ENCODE measurements at regions not wholly inside any gene's neighbourhood (a gene's known extent, or its start where the extent isn't known, plus 50 kb on each side); places are given as distances from the start of the nearest gene placed in this dataset.

- peaks cover 45% of the 10 kb centered on the region for H3K27me3 Mint-ChIP-seq (ENCODE audit: low read depth)
These were observed 67.6 kb upstream of the PDE4B start for GRCh38 chr1:65725064-65725463.

DNA sequence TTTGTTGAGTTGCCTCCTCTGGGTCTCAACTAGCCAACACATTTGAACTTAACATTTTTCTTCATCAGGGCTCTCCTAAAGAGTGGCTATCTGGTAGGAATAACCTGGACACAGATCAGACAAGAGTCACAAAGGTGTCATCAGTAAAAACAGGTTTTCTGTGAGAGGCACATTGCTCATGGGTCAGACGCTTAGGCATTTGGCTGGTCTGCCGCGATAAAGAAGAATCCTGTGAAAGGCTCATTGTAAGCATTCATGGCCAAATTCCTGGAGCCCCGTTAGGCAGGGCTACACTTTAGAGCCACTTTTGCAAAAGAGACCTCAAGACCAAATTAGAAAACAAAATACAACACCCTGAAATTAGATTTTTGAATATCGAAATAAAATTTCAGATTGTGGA is 64.2 kb upstream of the PDE4B start:
- no peak for DNase-seq (ENCODE audit: low spot score)
- no peaks in the 10 kb centered on the region for H3K9me3 Mint-ChIP-seq (ENCODE audit: low read depth)
- H3K4me1 Mint-ChIP-seq (ENCODE audit: low read depth): no peaks in the 10 kb centered on the region
- H3K27ac Mint-ChIP-seq (ENCODE audit: unreplicated experiment): no peak overlapping the region
- peaks cover 48% of the 10 kb centered on the region for H3K27me3 Mint-ChIP-seq (ENCODE audit: low read depth)
- TF ChIP-seq, protein P1, sequence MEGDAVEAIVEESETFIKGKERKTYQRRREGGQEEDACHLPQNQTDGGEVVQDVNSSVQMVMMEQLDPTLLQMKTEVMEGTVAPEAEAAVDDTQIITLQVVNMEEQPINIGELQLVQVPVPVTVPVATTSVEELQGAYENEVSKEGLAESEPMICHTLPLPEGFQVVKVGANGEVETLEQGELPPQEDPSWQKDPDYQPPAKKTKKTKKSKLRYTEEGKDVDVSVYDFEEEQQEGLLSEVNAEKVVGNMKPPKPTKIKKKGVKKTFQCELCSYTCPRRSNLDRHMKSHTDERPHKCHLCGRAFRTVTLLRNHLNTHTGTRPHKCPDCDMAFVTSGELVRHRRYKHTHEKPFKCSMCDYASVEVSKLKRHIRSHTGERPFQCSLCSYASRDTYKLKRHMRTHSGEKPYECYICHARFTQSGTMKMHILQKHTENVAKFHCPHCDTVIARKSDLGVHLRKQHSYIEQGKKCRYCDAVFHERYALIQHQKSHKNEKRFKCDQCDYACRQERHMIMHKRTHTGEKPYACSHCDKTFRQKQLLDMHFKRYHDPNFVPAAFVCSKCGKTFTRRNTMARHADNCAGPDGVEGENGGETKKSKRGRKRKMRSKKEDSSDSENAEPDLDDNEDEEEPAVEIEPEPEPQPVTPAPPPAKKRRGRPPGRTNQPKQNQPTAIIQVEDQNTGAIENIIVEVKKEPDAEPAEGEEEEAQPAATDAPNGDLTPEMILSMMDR (IDR thresholded peaks at IDR 0.05): no peak
- no peaks in the 10 kb centered on the region for H3K36me3 Mint-ChIP-seq (ENCODE audit: low read depth)
- no peak overlapping the region for H3K4me3 Mint-ChIP-seq (ENCODE audit: unreplicated experiment)

More at GRCh38 chr1:65725064-65725463, 67.6 kb upstream of the PDE4B start:
- H3K9me3 Mint-ChIP-seq (ENCODE audit: low read depth): no peaks in the 10 kb centered on the region
- TF ChIP-seq, protein P1 (IDR thresholded peaks at IDR 0.05): no peak
- no peaks in the 10 kb centered on the region for H3K36me3 Mint-ChIP-seq (ENCODE audit: low read depth)
- no peak overlapping the region for H3K4me3 Mint-ChIP-seq (ENCODE audit: unreplicated experiment)
- no peak overlapping the region for H3K27ac Mint-ChIP-seq (ENCODE audit: unreplicated experiment)
- no peaks in the 10 kb centered on the region for H3K4me1 Mint-ChIP-seq (ENCODE audit: low read depth)
- DNase-seq (ENCODE audit: low spot score): no peak

GRCh38 chr1:65729259-65729658 is 63.4 kb upstream of the PDE4B start:
- H3K4me1 Mint-ChIP-seq (ENCODE audit: low read depth): no peaks in the 10 kb centered on the region
- H3K27me3 Mint-ChIP-seq (ENCODE audit: low read depth): peaks cover 48% of the 10 kb centered on the region
- no peak overlapping the region for H3K4me3 Mint-ChIP-seq (ENCODE audit: unreplicated experiment)
- no peaks in the 10 kb centered on the region for H3K9me3 Mint-ChIP-seq (ENCODE audit: low read depth)
- no peak for DNase-seq (ENCODE audit: low spot score)
- H3K27ac Mint-ChIP-seq (ENCODE audit: unreplicated experiment): no peak overlapping the region
- TF ChIP-seq, protein P1 (IDR thresholded peaks at IDR 0.05): no peak
- H3K36me3 Mint-ChIP-seq (ENCODE audit: low read depth): no peaks in the 10 kb centered on the region

DNA sequence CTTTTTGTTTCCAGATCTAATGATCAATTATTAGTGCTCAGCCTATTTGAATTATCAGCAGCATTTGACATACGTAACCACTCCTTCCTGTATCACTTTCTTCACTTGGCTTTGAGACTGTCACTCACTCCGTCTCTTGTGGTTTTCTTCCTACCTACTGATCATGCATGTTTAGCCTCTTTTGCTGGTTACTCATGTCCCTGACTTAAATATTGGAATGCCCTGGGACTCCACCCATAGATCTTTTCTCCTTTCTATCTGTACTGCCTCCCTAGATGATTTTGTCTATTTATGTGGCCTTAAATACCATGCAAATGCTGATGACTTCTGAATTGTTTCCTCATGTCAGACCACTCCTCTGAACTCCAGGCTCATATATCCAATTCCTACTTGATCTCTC is 57.7 kb upstream of the PDE4B start:
- no peaks in the 10 kb centered on the region for H3K36me3 Mint-ChIP-seq (ENCODE audit: low read depth)
- DNase-seq (ENCODE audit: low spot score): no peak
- H3K27me3 Mint-ChIP-seq (ENCODE audit: low read depth): peaks cover 12% of the 10 kb centered on the region
- no peak overlapping the region for H3K27ac Mint-ChIP-seq (ENCODE audit: unreplicated experiment)
- no peak overlapping the region for H3K4me3 Mint-ChIP-seq (ENCODE audit: unreplicated experiment)
- no peaks in the 10 kb centered on the region for H3K4me1 Mint-ChIP-seq (ENCODE audit: low read depth)
- H3K9me3 Mint-ChIP-seq (ENCODE audit: low read depth): peaks cover 3% of the 10 kb centered on the region
- TF ChIP-seq, protein P1 (IDR thresholded peaks at IDR 0.05): no peak

DNA sequence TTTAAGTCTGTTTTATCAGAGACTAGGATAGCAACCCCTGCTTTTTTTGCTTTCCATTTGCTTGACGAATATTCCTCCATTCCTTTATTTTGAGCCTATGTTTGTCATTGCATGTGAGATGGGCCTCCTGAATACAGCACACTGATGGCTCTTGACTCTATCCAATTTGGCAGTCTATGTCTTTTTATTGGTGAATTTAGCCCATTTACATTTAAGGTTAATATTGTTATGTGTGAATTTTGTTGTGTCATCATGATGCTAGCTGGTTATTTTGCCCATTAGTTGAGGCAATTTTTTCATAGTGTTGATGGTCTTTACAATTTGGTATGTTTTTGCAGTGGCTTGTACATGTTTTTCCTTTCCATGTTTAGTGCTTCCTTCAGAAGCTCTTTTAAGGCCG is 50.7 kb upstream of the PDE4B start:
- Mint-ChIP-seq H3K27ac (ENCODE audit: unreplicated experiment) (no peak overlapping the region), H3K4me3 (ENCODE audit: unreplicated experiment) (no peak overlapping the region), H3K4me1 (ENCODE audit: low read depth) (no peaks in the 10 kb centered on the region), H3K27me3 (ENCODE audit: low read depth) (peaks cover 6% of the 10 kb centered on the region), H3K9me3 (ENCODE audit: low read depth) (peaks cover 31% of the 10 kb centered on the region), H3K36me3 (ENCODE audit: low read depth) (peaks cover 3% of the 10 kb centered on the region)
- DNase-seq (ENCODE audit: low spot score): no peak
- TF ChIP-seq, protein P1 (IDR thresholded peaks at IDR 0.05): no peak

Measured in chondrocyte (in vitro differentiated cells).